GM23248 (cell line): ENCODE measurements at regions not wholly inside any gene's neighbourhood (a gene's known extent, or its start where the extent isn't known, plus 50 kb on each side); places are given as distances from the start of the nearest gene placed in this dataset.

Source experiments
- EZH2 ChIP-seq: fragments of 200-600 bp; sonication (generic); IDR thresholded peaks from 2 replicates; pipeline ENCODE4 v1.6.1; 2018; ENCODE audit warnings: antibody characterized with exemption, mild to moderate bottlenecking; ENCODE audit not compliant: insufficient read depth, poor library complexity, severe bottlenecking
- EZH2phosphoT487 ChIP-seq: fragments of 200-600 bp; sonication (generic); IDR thresholded peaks from 2 replicates; pipeline ENCODE4 v1.6.1; 2018; ENCODE audit warnings: antibody characterized with exemption, moderate library complexity, mild to moderate bottlenecking, low read depth; ENCODE audit not compliant: insufficient read depth

DNA sequence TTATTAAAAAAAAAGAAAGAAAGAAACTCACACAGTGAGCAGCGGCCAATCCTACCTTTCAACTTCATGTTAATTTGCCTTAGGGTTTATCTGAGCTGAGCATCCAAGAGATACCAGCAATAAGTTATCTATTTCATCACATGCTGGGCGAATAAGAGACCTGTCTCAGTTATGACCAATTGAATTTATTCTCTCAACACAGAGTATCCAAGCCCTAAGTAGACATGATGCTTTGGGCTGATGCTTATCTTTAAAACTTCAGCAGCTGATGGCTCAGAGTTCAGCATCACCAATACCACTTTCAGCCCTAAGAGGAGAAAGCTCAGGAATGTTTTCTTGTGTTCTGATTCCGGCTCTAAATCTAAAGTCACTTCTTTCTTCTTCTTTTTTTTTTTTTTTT lies 489.0 kb upstream of the ZFHX3 start:
- TF ChIP-seq EZH2 (no peak), EZH2phosphoT487 (no peak)
